H1 (cell line): ENCODE measurements at regions not wholly inside any gene's neighbourhood (a gene's known extent, or its start where the extent isn't known, plus 50 kb on each side); places are given as distances from the start of the nearest gene placed in this dataset.

Experiments
- CTCF ChIA-PET: fragments of 300-600 bp; sonication (Branson Sonifier 250); formaldehyde crosslinking; loops from one replicate; lab custom pipeline; 2021; ENCODE audit not compliant: partially characterized antibody; lab: Charles Lee
- POLR2A ChIA-PET: fragments of 300-600 bp; sonication (Branson Sonifier 250); formaldehyde crosslinking; loops from one replicate; lab custom pipeline; 2021; ENCODE audit warnings: inconsistent platforms; ENCODE audit not compliant: partially characterized antibody; lab: Charles Lee
- DNase-seq, 2 experiments: peaks; one replicate each; pipeline versions ENCODE4 v3.0.0 to v3.0.0-alpha.2; 2010 to 2022; ENCODE audit warnings: low spot score in 2 of 2, low read depth in 1 of 2, mixed read lengths in 1 of 2
- FAIRE-seq: peaks from 2 replicates; lab custom pipeline; 2011; peaks lifted over from hg19 to GRCh38; lab: Jason Lieb, UNC
- H2AFZ ChIP-seq: 2 replicates; pipeline ENCODE4 v1.8.1; 2012; ENCODE audit warnings: low read length, inconsistent platforms
- H2AK5ac ChIP-seq: 2 replicates; pipeline ENCODE4 v1.6.1; 2013; ENCODE audit warnings: low read depth, low read length
- H2BK120ac ChIP-seq: replicated peaks from 2 replicates; pipeline ENCODE3; 2013; ENCODE audit warnings: low read depth, low read length, inconsistent platforms
- H2BK12ac ChIP-seq: 2 replicates; pipeline ENCODE4 v1.6.1; 2013; ENCODE audit warnings: low read depth, low read length
- H2BK15ac ChIP-seq: 2 replicates; pipeline ENCODE4 v1.6.1; 2013; ENCODE audit warnings: low read length
- H2BK20ac ChIP-seq: 2 replicates; pipeline ENCODE4 v1.6.1; 2013; ENCODE audit warnings: low read length
- H2BK5ac ChIP-seq: 2 replicates; pipeline ENCODE4 v1.6.1; 2013; ENCODE audit warnings: low read depth, low read length
- H3K14ac ChIP-seq: 2 replicates; pipeline ENCODE4 v1.6.1; 2013; ENCODE audit warnings: inconsistent platforms; ENCODE audit not compliant: insufficient read length
- H3K18ac ChIP-seq: 2 replicates; pipeline ENCODE4 v1.6.1; 2013; ENCODE audit warnings: low read length; ENCODE audit errors: extremely low read depth
- H3K23ac ChIP-seq: 2 replicates; pipeline ENCODE4 v1.6.1; 2013; ENCODE audit warnings: inconsistent platforms; ENCODE audit not compliant: insufficient read length
- H3K23me2 ChIP-seq: 2 replicates; pipeline ENCODE4 v1.6.1; 2013; ENCODE audit warnings: low read depth, low read length
- H3K27ac ChIP-seq: 2 replicates; pipeline ENCODE4 v1.6.1; 2011; ENCODE audit warnings: low read depth, low read length, inconsistent platforms
- H3K27me3 ChIP-seq, 4 experiments: replicated peaks in 1 of 4; 1 replicate in 1 of 4; 2 replicates in 3 of 4; pipeline versions ENCODE4 v1.6.1 to v1.8.1; 2011 to 2013; ENCODE audit warnings: low read length in 3 of 4, mild to moderate bottlenecking in 3 of 4, inconsistent platforms in 2 of 4, mixed read lengths in 2 of 4, moderate library complexity in 1 of 4; ENCODE audit not compliant: control insufficient read depth in 3 of 4, insufficient read depth in 3 of 4; ENCODE audit errors: extremely low read depth in 1 of 4
- H3K36me3 ChIP-seq, 4 experiments: 2 replicates each; pipeline versions ENCODE4 v1.6.1 to v1.8.1; 2011 to 2013; ENCODE audit warnings: mild to moderate bottlenecking in 4 of 4, low read length in 3 of 4, moderate library complexity in 2 of 4, control low read depth in 1 of 4, inconsistent platforms in 1 of 4; ENCODE audit not compliant: insufficient read depth in 4 of 4, control insufficient read depth in 2 of 4
- H3K4ac ChIP-seq: replicated peaks from 2 replicates; pipeline ENCODE3; 2013; ENCODE audit warnings: low read length, low read depth, mixed read lengths, inconsistent platforms; ENCODE audit not compliant: insufficient read length
- H3K4me1 ChIP-seq, 4 experiments: replicated peaks in 1 of 4; 1 replicate in 1 of 4; 2 replicates in 3 of 4; pipeline versions ENCODE4 v1.6.1 to v1.8.1; 2011 to 2013; ENCODE audit warnings: low read length in 3 of 4, inconsistent platforms in 2 of 4, mixed read lengths in 1 of 4; ENCODE audit not compliant: insufficient read depth in 4 of 4, control insufficient read depth in 3 of 4
- H3K4me2 ChIP-seq, 2 experiments: 2 replicates each; pipeline versions ENCODE4 v1.6.1 to v1.8.1; 2011 to 2013; ENCODE audit warnings: low read depth in 2 of 2, low read length in 2 of 2, control low read depth in 1 of 2, inconsistent platforms in 1 of 2, mild to moderate bottlenecking in 1 of 2; ENCODE audit not compliant: insufficient read depth in 1 of 2
- H3K4me3 ChIP-seq, 4 experiments: fragments of 200-600, 300-600 bp in 1 of 4; sonication (generic), shearing (Covaris generic), sonication (Bioruptor Twin) in 1 of 4; 2 replicates each; pipeline versions ENCODE4 v1.5.1 to v1.8.1; 2011 to 2016; ENCODE audit warnings: low read length in 4 of 4, low read depth in 3 of 4, control low read depth in 2 of 4, inconsistent platforms in 2 of 4, mild to moderate bottlenecking in 2 of 4, mixed read lengths in 1 of 4, moderate library complexity in 1 of 4; ENCODE audit not compliant: insufficient read depth in 2 of 4; ENCODE audit errors: extremely low read depth in 1 of 4
- H3K56ac ChIP-seq: replicated peaks from 2 replicates; pipeline ENCODE3; 2013; ENCODE audit warnings: low read depth, mild to moderate bottlenecking, mixed read lengths, low read length, inconsistent platforms; ENCODE audit not compliant: insufficient read length
- H3K79me1 ChIP-seq: 2 replicates; pipeline ENCODE4 v1.6.1; 2013; ENCODE audit warnings: low read depth, low read length, control low read depth
- H3K79me2 ChIP-seq, 2 experiments: 2 replicates each; pipeline versions ENCODE4 v1.6.1 to v1.8.1; 2012 to 2013; ENCODE audit warnings: low read length in 2 of 2, mild to moderate bottlenecking in 2 of 2, inconsistent platforms in 1 of 2; ENCODE audit not compliant: insufficient read depth in 2 of 2, control insufficient read depth in 1 of 2
- H3K9ac ChIP-seq, 4 experiments: replicated peaks in 1 of 4; 1 replicate in 1 of 4; 2 replicates in 3 of 4; pipeline versions ENCODE4 v1.6.1 to v1.8.1; 2011 to 2013; ENCODE audit warnings: low read depth in 3 of 4, low read length in 3 of 4, control low read depth in 2 of 4, mild to moderate bottlenecking in 2 of 4, moderate library complexity in 2 of 4, inconsistent platforms in 1 of 4; ENCODE audit errors: extremely low read depth in 1 of 4
- H3K9me3 ChIP-seq, 2 experiments: 2 replicates each; pipeline versions ENCODE4 v1.6.1 to v1.8.1; 2012 to 2013; ENCODE audit warnings: mild to moderate bottlenecking in 2 of 2, moderate library complexity in 2 of 2, control low read depth in 1 of 2, inconsistent platforms in 1 of 2, low read depth in 1 of 2, low read length in 1 of 2, mixed read lengths in 1 of 2; ENCODE audit not compliant: insufficient read depth in 2 of 2
- H4K20me1 ChIP-seq, 2 experiments: replicated peaks in 1 of 2; 2 replicates each; pipeline versions ENCODE3 to v1.8.1; 2011 to 2013; ENCODE audit warnings: inconsistent platforms in 2 of 2, low read length in 2 of 2, mild to moderate bottlenecking in 1 of 2; ENCODE audit not compliant: insufficient read depth in 2 of 2, control insufficient read depth in 1 of 2
- H4K5ac ChIP-seq: 2 replicates; pipeline ENCODE4 v1.6.1; 2013; ENCODE audit warnings: low read length, low read depth, mixed read lengths, inconsistent platforms; ENCODE audit not compliant: insufficient read length
- H4K8ac ChIP-seq: 2 replicates; pipeline ENCODE4 v1.8.0; 2013; ENCODE audit warnings: mild to moderate bottlenecking, moderate library complexity, low read length, inconsistent platforms; ENCODE audit not compliant: insufficient read depth; ENCODE audit errors: extremely low read depth
- H4K91ac ChIP-seq: replicated peaks from 2 replicates; pipeline ENCODE3; 2013; ENCODE audit warnings: low read length, mixed read lengths, inconsistent platforms; ENCODE audit not compliant: insufficient read length
- BRCA1 ChIP-seq: IDR thresholded peaks from 2 replicates; pipeline ENCODE4 v1.6.1; 2012; ENCODE audit warnings: low read depth, low read length, improper control_type of control experiment
- SP4 ChIP-seq: IDR thresholded peaks from 2 replicates; pipeline ENCODE4 v1.6.1; 2012; ENCODE audit warnings: low read length, inconsistent platforms
- TAF1 ChIP-seq: IDR thresholded peaks from 2 replicates; pipeline ENCODE4 v1.6.1; 2011; ENCODE audit warnings: mild to moderate bottlenecking, low read depth, low read length
- WGBS, 2 experiments: shearing (Covaris generic) in 1 of 2; methylation state at CpG; one replicate each; pipeline versions ENCODE4 v1.1.6 to v1.1.7; 2013 to 2015; ENCODE audit warnings: low lambda C conversion rate in 2 of 2, mixed read lengths in 2 of 2, inconsistent platforms in 1 of 2, low coverage in 1 of 2, missing lambda C conversion rate in 1 of 2; ENCODE audit not compliant: insufficient replicate concordance in 2 of 2, insufficient coverage in 1 of 2, insufficient read length in 1 of 2; ENCODE audit errors: extremely low coverage in 1 of 2, missing lambda C conversion rate in 1 of 2; 5-methylcytosine and 5-hydroxymethylcytosine counted together

DNA sequence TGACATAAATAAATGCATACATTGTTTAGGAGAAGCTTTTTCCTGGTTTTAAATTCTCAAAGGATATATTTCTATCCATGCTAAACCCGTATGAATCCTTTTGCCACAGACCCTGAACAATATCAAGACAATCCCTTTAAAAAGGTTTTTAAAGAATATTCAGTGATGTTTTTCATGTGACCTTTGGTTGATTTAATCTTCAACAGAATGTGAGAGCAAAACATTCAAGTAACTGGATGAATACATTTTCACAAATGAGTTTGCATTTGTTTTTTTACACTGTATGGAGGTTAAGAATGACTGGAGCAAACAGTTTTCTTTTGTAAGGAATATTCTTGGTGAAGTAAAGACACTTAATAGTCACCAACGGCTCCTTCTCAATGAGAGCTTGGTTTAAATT, 139.4 kb upstream of the CWC22 start:
- 17% methylated on average over 2 of the region's 2 CpGs; no CpG with 5 or more reads in 1 of the 2 experiments for WGBS, 2 experiments

More for the DNA sequence above, 139.4 kb upstream of the CWC22 start:
- Histone ChIP-seq H3K9me3 (no peaks in the 10 kb centered on the region), H3K79me1 (no peaks in the 10 kb centered on the region), H3K36me3 (no peaks in the 10 kb centered on the region), H3K27me3 (no peaks in the 10 kb centered on the region), H2BK5ac (no peak overlapping the region), H3K56ac (no peak overlapping the region), H2AFZ (no peak overlapping the region), H3K27ac (no peak overlapping the region; the same call in 1 of the 2 replicates), H3K14ac (no peak overlapping the region), H3K4me1 (peaks cover 2 to 10% (median 5%) of the 10 kb centered on the region in 4 experiments; a peak in 5 of 7 replicates), H3K4me3 (peak overlapping the region in 1 of 4 experiments; percentile 34; a peak in 1 of 8 replicates), H4K91ac (no peak overlapping the region), H4K5ac (peak overlapping the region; percentile 90), H2BK12ac (no peak overlapping the region), H3K9ac (no peak overlapping the region), H2BK20ac (no peak overlapping the region), H3K4me2 (peak overlapping the region; percentile 4 to 31; a peak in 1 of 4 replicates), H2BK15ac (no peak overlapping the region), H3K23ac (no peak overlapping the region), H2AK5ac (no peak overlapping the region), H3K79me2 (no peaks in the 10 kb centered on the region), H4K8ac (no peak overlapping the region), H4K20me1 (no peaks in the 10 kb centered on the region), H3K23me2 (no peaks in the 10 kb centered on the region), H2BK120ac (no peak overlapping the region), H3K18ac (no peak overlapping the region), H3K4ac (no peak overlapping the region)
- POLR2A ChIA-PET, result no interaction called here
- FAIRE-seq (no peak), DNase-seq (no peak)
- CTCF ChIA-PET, result interaction anchor here (0.8 to 1.8 kb wide), 2 partner anchors 20 to 214 kb away, joined by 3 to 4 read pairs; no protein-coding TSS in a partner anchor
- TF ChIP-seq BRCA1, result no peak
- no peak for TF ChIP-seq SP4
- TF ChIP-seq TAF1, result no peak
